ENCODE measurements at regions not wholly inside any gene's neighbourhood (a gene's known extent, or its start where the extent isn't known, plus 50 kb on each side); places are given as distances from the start of the nearest gene placed in this dataset.

- no peak for TF ChIP-seq CEBPB (IDR thresholded peaks at IDR 0.05; ENCODE audit: low read depth, low read length)
Observed at GRCh38 chr1:89453123-89453972, 71.3 kb upstream of the LRRC8B start (continued).

GRCh38 chr1:89454845-89455521 is 69.6 kb upstream of the LRRC8B start:
- Histone ChIP-seq H3K27ac (ENCODE audit: insufficient read depth, low read length) (no peak overlapping the region), H3K23ac (ENCODE audit: low read depth, low read length) (no peak overlapping the region), H2BK15ac (ENCODE audit: low read depth, low read length) (no peak overlapping the region), H3K79me1 (ENCODE audit: low read depth in 1 of 2, low read length in 2 of 2) (no peaks in the 10 kb centered on the region), H2BK5ac (ENCODE audit: low read depth, low read length, poor library complexity, severe bottlenecking) (no peak overlapping the region), H2AK9ac (replicated peaks; ENCODE audit: low read depth, low read length, poor library complexity) (no peak overlapping the region), H3K27me3 (ENCODE audit: control insufficient read depth, insufficient read depth, low read length) (no peaks in the 10 kb centered on the region), H3K4me2 (ENCODE audit: low read depth, low read length) (no peak overlapping the region), H2AFZ (replicated peaks; ENCODE audit: low read length, poor library complexity) (no peak overlapping the region), H4K20me1 (ENCODE audit: insufficient read depth, low read length) (no peaks in the 10 kb centered on the region), H2AK5ac (ENCODE audit: low read depth, low read length) (no peak overlapping the region), H4K5ac (ENCODE audit: low read depth, low read length) (no peak overlapping the region), H3K9ac (ENCODE audit: low read depth, low read length) (no peak overlapping the region), H2BK20ac (ENCODE audit: low read depth, low read length) (no peak overlapping the region), H4K91ac (ENCODE audit: insufficient read depth, low read depth, low read length) (no peak overlapping the region), H3K14ac (replicated peaks; ENCODE audit: low read depth, low read length) (no peak overlapping the region), H3K56ac (ENCODE audit: extremely low read depth, insufficient read depth, low read length) (no peak overlapping the region), H3K4ac (ENCODE audit: low read depth, low read length) (no peak overlapping the region), H3K4me3 (ENCODE audit: insufficient read depth, low read depth, low read length) (no peak overlapping the region), H3K36me3 (ENCODE audit: control insufficient read depth, insufficient read depth, low read length) (no peaks in the 10 kb centered on the region), H3K9me1 (ENCODE audit: insufficient read depth, low read length) (no peaks in the 10 kb centered on the region), H3K18ac (ENCODE audit: low read depth, low read length) (no peak overlapping the region), H4K8ac (ENCODE audit: low read depth in 2 of 2, low read length in 2 of 2) (no peak overlapping the region), H3K9me3 (ENCODE audit: control insufficient read depth, insufficient read depth, low read length) (no peaks in the 10 kb centered on the region), H2BK120ac (ENCODE audit: low read depth, low read length) (no peak overlapping the region), H3K4me1 (ENCODE audit: control insufficient read depth, insufficient read depth, low read length) (no peaks in the 10 kb centered on the region)
- peak; percentile 88 for ATAC-seq (ENCODE audit: low read depth)
- intact Hi-C loops (cut with micrococcal nuclease): loop anchor here (1.0 to 10.0 kb wide), 7 partner anchors 98 to 850 kb away; no protein-coding TSS in a partner anchor
- WGBS, 2 experiments (ENCODE audit: extremely low coverage in 2 of 2, insufficient read length in 1 of 2): no CpG with 5 or more reads among the region's 7 CpGs
- CTCF ChIA-PET: no interaction called here
- BruUV-seq (replicated peaks): no TSS peak
- peak; percentile 44 for DNase-seq
- in situ Hi-C loops (cut with MboI; ENCODE audit: low sequenced_read_pairs): no loop called here
- POLR2A ChIA-PET (ENCODE audit: unreplicated experiment): no interaction called here
- dilution Hi-C loops (cut with HindIII; ENCODE audit: low sequenced_read_pairs, unreplicated experiment): no loop called here
- no peak for TF ChIP-seq POLR2A (IDR thresholded peaks at IDR 0.05; ENCODE audit: low read depth, low read length)
- TF ChIP-seq RFX5 (IDR thresholded peaks at IDR 0.05; ENCODE audit: low read depth, low read length): no peak
- no peak for TF ChIP-seq MAZ (IDR thresholded peaks at IDR 0.05; ENCODE audit: borderline replicate concordance, low read depth, low read length)
- TF ChIP-seq RAD21 (IDR thresholded peaks at IDR 0.05; ENCODE audit: low read length): peak; percentile 80
- no peak for TF ChIP-seq USF2 (IDR thresholded peaks at IDR 0.05; ENCODE audit: low read depth, low read length)
- no peak for TF ChIP-seq CEBPB (IDR thresholded peaks at IDR 0.05; ENCODE audit: low read depth, low read length)
- TF ChIP-seq FOS (IDR thresholded peaks at IDR 0.05; ENCODE audit: low read depth, low read length): no peak
- peak; percentile 75 for TF ChIP-seq CTCF (conservative IDR thresholded peaks at IDR 0.05; ENCODE audit: low read depth, low read length)
- no peak for TF ChIP-seq NFE2L2 (IDR thresholded peaks at IDR 0.05; ENCODE audit: low read depth, low read length)
- no peak for TF ChIP-seq RCOR1 (IDR thresholded peaks at IDR 0.05; ENCODE audit: insufficient replicate concordance, low read length)
- TF ChIP-seq SMC3 (IDR thresholded peaks at IDR 0.05; ENCODE audit: low read depth, low read length): peak; percentile 64
- no peak for TF ChIP-seq MAFK (IDR thresholded peaks at IDR 0.05; ENCODE audit: low read depth, low read length)
- no peak for TF ChIP-seq CHD1 (IDR thresholded peaks at IDR 0.05; ENCODE audit: low read depth, low read length)
